Right lobe of liver (tissue), 6 donors: ENCODE measurements at regions not wholly inside any gene's neighbourhood (a gene's known extent, or its start where the extent isn't known, plus 50 kb on each side); places are given as distances from the start of the nearest gene placed in this dataset.

Source experiments
- ATAC-seq, 4 donors: fragments of 200-7000 bp; cut with Tn5 transposase; one replicate each; pipeline ENCODE4 v1.9.1; 2020; ENCODE audit warnings: mild to moderate bottlenecking in 4 of 4, moderate library complexity in 4 of 4
- DNase-seq, 3 donors: peaks; one replicate each; pipeline ENCODE4 v3.0.0-alpha.2; 2020
- H3K27ac ChIP-seq, 3 donors: fragments of 200-600 bp; one replicate each; pipeline ENCODE4 v1.8.0; 2022
- H3K27me3 ChIP-seq, 2 donors: fragments of 200-600 bp; one replicate each; pipeline ENCODE4 v1.8.0; 2022
- H3K36me3 ChIP-seq, 4 donors: fragments of 200-600 bp; sonication (generic) in 1 of 4; one replicate each; pipeline versions ENCODE4 v1.5.1 to v1.8.0; 2017 to 2022; ENCODE audit warnings: control low read depth in 1 of 4
- H3K4me1 ChIP-seq, 4 donors: fragments of 200-600 bp; sonication (generic) in 1 of 4; one replicate each; pipeline versions ENCODE4 v1.5.1 to v1.8.0; 2017 to 2022; ENCODE audit warnings: control low read depth in 1 of 4
- H3K4me3 ChIP-seq, 3 donors: fragments of 200-600 bp; one replicate each; pipeline ENCODE4 v1.8.0; 2022
- H3K9me3 ChIP-seq, 4 donors: fragments of 200-600 bp; sonication (generic) in 1 of 4; one replicate each; pipeline versions ENCODE4 v1.5.1 to v1.8.0; 2017 to 2022; ENCODE audit warnings: control low read depth in 1 of 4
- CTCF ChIP-seq, 4 donors: fragments of 200-600 bp in 3 of 4; fragments of 450-650 bp in 1 of 4; IDR thresholded peaks; one replicate each; pipeline versions ENCODE4 v1.5.1 to v1.8.0; 2016 to 2022; ENCODE audit warnings: antibody characterized with exemption in 4 of 4, mild to moderate bottlenecking in 2 of 4
- POLR2A ChIP-seq: fragments of 450-650 bp; IDR thresholded peaks from one replicate; pipeline ENCODE4 v1.6.1; 2017; ENCODE audit warnings: antibody characterized with exemption, mild to moderate bottlenecking
- WGBS: methylation state at CpG from one replicate; pipeline ENCODE4 v1.1.6; 2018; ENCODE audit warnings: low coverage, low lambda C conversion rate; ENCODE audit not compliant: insufficient coverage; ENCODE audit errors: missing lambda C conversion rate; 5-methylcytosine and 5-hydroxymethylcytosine counted together
- intact Hi-C, 2 donors: fragments of 100-400 bp; cut with DNase I; formaldehyde crosslinking; loops; one replicate each; pipeline versions ENCODE4 v1.11.2 to v1.14.1; 2022
- donor health status: DM: no; HTN: yes; CAD: no.
- donor health status: DM: no; HTN: no; CAD: no.
- donor health status: DM: no; HTN: no; CAD: no.
- donor health status: DM: no; HTN: yes; CAD: no.
- donor health status: DM: no; HTN: yes; CAD: no.

GRCh38 chr2:43127208-43127940 is 99.0 kb downstream of the ZFP36L2 start:
- Histone ChIP-seq H3K36me3 (no peaks in the 10 kb centered on the region), H3K27me3 (no peaks in the 10 kb centered on the region), H3K9me3 (no peaks in the 10 kb centered on the region), H3K27ac (peak overlapping the region; percentile 20 to 44 (median 32)), H3K4me3 (no peak overlapping the region), H3K4me1 (no peaks in the 10 kb centered on the region)
- WGBS: 43% methylated on average over 4 of the region's 24 CpGs
- DNase-seq: peak; percentile 81 to 83 (median 82)
- peak; percentile 37 to 69 (median 54) for ATAC-seq
- peak; percentile 54 to 76 (median 61) for TF ChIP-seq CTCF (IDR thresholded peaks at IDR 0.05)
- peak; percentile 45 for TF ChIP-seq POLR2A
- intact Hi-C loops: loop anchor here in 1 of 2 donors (10.0 kb wide), 1 partner anchor 163 kb away; no protein-coding TSS in a partner anchor

- no peaks in the 10 kb centered on the region for H3K27me3 ChIP-seq
- no peak overlapping the region for H3K27ac ChIP-seq
- H3K4me1 ChIP-seq: no peaks in the 10 kb centered on the region
- H3K36me3 ChIP-seq: no peaks in the 10 kb centered on the region
- H3K4me3 ChIP-seq: no peak overlapping the region
- intact Hi-C loops: loop anchor here in 1 of 2 donors (10.0 kb wide), 1 partner anchor 162 kb away; no protein-coding TSS in a partner anchor
- DNase-seq (no peak), ATAC-seq (no peak)
- TF ChIP-seq POLR2A (no peak), CTCF (IDR thresholded peaks at IDR 0.05) (no peak)
- no peaks in the 10 kb centered on the region for H3K9me3 ChIP-seq
- 80% methylated on average over 1 of the region's 14 CpGs for WGBS
Measured at GRCh38 chr2:43126817-43127207, 99.6 kb downstream of the ZFP36L2 start.

GRCh38 chr2:43125090-43125998 is 101.1 kb downstream of the ZFP36L2 start:
- WGBS: no CpG with 5 or more reads among the region's 12 CpGs
- DNase-seq (no peak), ATAC-seq (no peak)
- Histone ChIP-seq H3K36me3 (no peaks in the 10 kb centered on the region), H3K9me3 (no peaks in the 10 kb centered on the region), H3K27ac (no peak overlapping the region), H3K4me3 (no peak overlapping the region), H3K27me3 (no peaks in the 10 kb centered on the region), H3K4me1 (no peaks in the 10 kb centered on the region)
- intact Hi-C loops: loop anchor here in 1 of 2 donors (10.0 kb wide), 1 partner anchor 161 kb away; no protein-coding TSS in a partner anchor
- TF ChIP-seq CTCF (IDR thresholded peaks at IDR 0.05): no peak
- no peak for TF ChIP-seq POLR2A

- Histone ChIP-seq H3K9me3 (peaks cover 0 to 2% (median 0%) of the 10 kb centered on the region in 4 donors), H3K27me3 (no peaks in the 10 kb centered on the region), H3K4me3 (no peak overlapping the region), H3K36me3 (no peaks in the 10 kb centered on the region), H3K4me1 (no peaks in the 10 kb centered on the region), H3K27ac (no peak overlapping the region)
- 60% methylated on average over 1 of the region's 8 CpGs for WGBS
- intact Hi-C loops: loop anchor here in 1 of 2 donors (10.0 kb wide), 1 partner anchor 160 kb away; no protein-coding TSS in a partner anchor
- no peak for ATAC-seq
- TF ChIP-seq CTCF (IDR thresholded peaks at IDR 0.05): no peak
- no peak for TF ChIP-seq POLR2A
- no peak for DNase-seq
Measured at GRCh38 chr2:43124687-43125057, 101.7 kb downstream of the ZFP36L2 start.
